ENCODE measurements at regions not wholly inside any gene's neighbourhood (a gene's known extent, or its start where the extent isn't known, plus 50 kb on each side); places are given as distances from the start of the nearest gene placed in this dataset.
"Not testable (repeated sequence)": the region's sequence is repeated elsewhere in the genome, so short reads cannot be mapped to it uniquely, and the experiment has no call there.

GRCh38 chr20:7792150-7792869 lies 147.9 kb downstream of the HAO1 start:
- TF ChIP-seq CTCF (IDR thresholded peaks at IDR 0.05; ENCODE audit: low read depth, low read length): no peak
- Histone ChIP-seq H3K27ac (no peak overlapping the region), H3K27me3 (no peaks in the 10 kb centered on the region), H3K36me3 (no peaks in the 10 kb centered on the region), H3K9me3 (ENCODE audit: low read depth) (no peaks in the 10 kb centered on the region), H3K4me3 (no peak overlapping the region), H3K4me1 (ENCODE audit: low read depth) (no peaks in the 10 kb centered on the region)
- DNase-seq (ENCODE audit: low read depth in 1 of 2, low spot score in 1 of 2): peak in 1 of 2 donors; percentile 1

- no peak for TF ChIP-seq CTCF (IDR thresholded peaks at IDR 0.05; ENCODE audit: low read depth, low read length)
- Histone ChIP-seq H3K4me3 (no peak overlapping the region), H3K9me3 (ENCODE audit: low read depth) (no peaks in the 10 kb centered on the region), H3K4me1 (ENCODE audit: low read depth) (no peaks in the 10 kb centered on the region), H3K27me3 (no peaks in the 10 kb centered on the region), H3K36me3 (no peaks in the 10 kb centered on the region), H3K27ac (no peak overlapping the region)
- DNase-seq (ENCODE audit: low read depth in 1 of 2, low spot score in 1 of 2): peak in 1 of 2 donors; percentile 7
Measured at GRCh38 chr20:7798176-7798575, 142.1 kb downstream of the HAO1 start.

- TF ChIP-seq CTCF (IDR thresholded peaks at IDR 0.05; ENCODE audit: low read depth, low read length): no peak
- Histone ChIP-seq H3K9me3 (ENCODE audit: low read depth) (no peaks in the 10 kb centered on the region), H3K36me3 (no peaks in the 10 kb centered on the region), H3K4me3 (no peak overlapping the region), H3K27me3 (no peaks in the 10 kb centered on the region), H3K4me1 (ENCODE audit: low read depth) (no peaks in the 10 kb centered on the region), H3K27ac (no peak overlapping the region)
- DNase-seq (ENCODE audit: low read depth in 1 of 2, low spot score in 1 of 2): no peak
Measured at GRCh38 chr20:7799862-7800261, 140.4 kb downstream of the HAO1 start.

GRCh38 chr20:7803411-7804151 lies 136.7 kb downstream of the HAO1 start:
- not testable (repeated sequence) for H3K27me3 ChIP-seq; H3K9me3 ChIP-seq (ENCODE audit: low read depth); H3K36me3 ChIP-seq; H3K4me3 ChIP-seq; H3K4me1 ChIP-seq (ENCODE audit: low read depth); H3K27ac ChIP-seq
- DNase-seq (ENCODE audit: low read depth in 1 of 2, low spot score in 1 of 2): peak in 1 of 2 donors; percentile 6

- no peak for TF ChIP-seq CTCF (IDR thresholded peaks at IDR 0.05; ENCODE audit: low read depth, low read length)
- Histone ChIP-seq H3K9me3 (ENCODE audit: low read depth) (no peaks in the 10 kb centered on the region), H3K4me1 (ENCODE audit: low read depth) (no peaks in the 10 kb centered on the region), H3K27ac (no peak overlapping the region), H3K36me3 (no peaks in the 10 kb centered on the region), H3K27me3 (no peaks in the 10 kb centered on the region), H3K4me3 (no peak overlapping the region)
- peak in 1 of 2 donors; percentile 8 for DNase-seq (ENCODE audit: low read depth in 1 of 2, low spot score in 1 of 2)
Measured at GRCh38 chr20:7806831-7807230, 133.4 kb downstream of the HAO1 start.

GRCh38 chr20:7817286-7817685 lies 123.0 kb downstream of the HAO1 start:
- TF ChIP-seq CTCF (IDR thresholded peaks at IDR 0.05; ENCODE audit: low read depth, low read length): no peak
- no peaks in the 10 kb centered on the region for H3K36me3 ChIP-seq
- no peaks in the 10 kb centered on the region for H3K4me1 ChIP-seq (ENCODE audit: low read depth)
- H3K27me3 ChIP-seq: no peaks in the 10 kb centered on the region
- H3K4me3 ChIP-seq: no peak overlapping the region
- no peaks in the 10 kb centered on the region for H3K9me3 ChIP-seq (ENCODE audit: low read depth)
- DNase-seq (ENCODE audit: low read depth in 1 of 2, low spot score in 1 of 2): no peak
- H3K27ac ChIP-seq: no peak overlapping the region

Data from cardiac muscle cell (in vitro differentiated cells and primary cell).